HG02852 (cell line): ENCODE measurements at regions not wholly inside any gene's neighbourhood (a gene's known extent, or its start where the extent isn't known, plus 50 kb on each side); places are given as distances from the start of the nearest gene placed in this dataset.

Experiments
- ATAC-seq: cut with Tn5 transposase; IDR thresholded peaks from one replicate; pipeline ENCODE4 v1.9.1; 2021; ENCODE audit warnings: mild to moderate bottlenecking, moderate library complexity; ENCODE audit not compliant: unreplicated experiment

- ATAC-seq = no peak
Measured at GRCh38 chr2:207256476-207257207, 90.9 kb upstream of the KLF7 start.

DNA sequence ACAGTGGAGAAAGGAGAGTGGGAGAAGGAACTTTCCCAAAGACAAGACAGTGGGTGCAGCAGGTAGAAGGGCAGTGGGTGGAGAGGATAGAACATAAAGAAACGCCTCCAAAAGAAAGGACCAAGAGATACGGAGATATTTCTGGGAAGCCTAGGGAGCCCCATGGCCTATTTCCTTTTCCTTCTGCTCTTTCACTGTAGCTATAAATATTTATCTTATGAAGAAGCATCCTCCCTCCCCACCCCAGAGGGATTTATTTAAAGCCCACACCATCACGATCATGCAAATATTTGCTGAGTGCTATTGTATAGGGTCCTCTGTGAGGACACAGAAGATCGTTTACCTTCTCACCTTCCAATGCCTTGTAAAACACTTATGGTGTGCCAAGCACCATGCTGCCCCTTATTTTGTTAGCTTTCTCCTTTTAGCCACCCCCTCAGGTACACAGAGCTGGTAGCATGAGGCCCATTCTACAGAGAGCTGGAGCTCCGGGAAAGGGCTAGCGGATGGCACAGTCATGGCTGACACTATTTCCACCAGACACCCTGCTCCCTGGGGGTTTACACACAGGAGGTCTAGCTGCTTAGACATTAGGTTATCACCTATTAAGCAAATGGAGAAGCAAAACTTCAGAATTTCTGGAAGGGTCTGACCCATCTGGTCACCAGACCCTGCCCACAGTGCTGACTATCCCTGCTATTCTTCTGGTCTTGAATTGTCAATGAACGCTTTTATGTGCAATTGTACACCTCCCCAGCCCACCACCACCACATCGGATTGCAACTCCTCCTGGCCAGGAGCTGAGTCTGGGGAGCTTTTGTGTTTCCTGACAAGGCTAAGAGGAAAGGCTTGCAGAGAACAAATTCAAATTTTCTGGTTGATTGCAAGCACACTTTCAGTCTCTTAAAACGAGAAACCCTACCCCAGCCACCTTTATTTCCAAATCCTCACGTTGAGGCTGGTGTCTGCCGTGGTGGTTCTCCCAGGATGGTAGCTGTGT, 91.8 kb upstream of the KLF7 start:
- no peak for ATAC-seq

GRCh38 chr2:207258263-207258991, 92.7 kb upstream of the KLF7 start:
- no peak for ATAC-seq

DNA sequence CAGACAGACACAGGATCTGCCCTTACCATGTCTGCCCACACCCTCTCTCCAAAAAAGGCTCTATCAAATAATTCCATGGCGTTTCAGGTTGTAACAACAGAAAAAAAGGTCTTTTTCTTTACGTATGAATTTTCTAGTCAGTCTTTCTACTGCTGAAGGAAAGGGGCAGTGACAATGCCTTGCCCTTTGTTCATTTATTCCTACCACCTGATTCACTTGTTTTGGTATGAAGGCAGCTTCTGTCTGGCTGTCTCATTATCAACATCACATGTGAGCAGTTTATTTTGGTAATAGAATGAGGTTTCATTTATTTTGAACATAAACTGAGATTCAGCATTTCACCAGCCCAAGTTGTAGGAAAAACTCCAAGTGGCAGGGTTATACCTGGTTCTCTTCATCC, 94.3 kb upstream of the KLF7 start:
- ATAC-seq = no peak

DNA sequence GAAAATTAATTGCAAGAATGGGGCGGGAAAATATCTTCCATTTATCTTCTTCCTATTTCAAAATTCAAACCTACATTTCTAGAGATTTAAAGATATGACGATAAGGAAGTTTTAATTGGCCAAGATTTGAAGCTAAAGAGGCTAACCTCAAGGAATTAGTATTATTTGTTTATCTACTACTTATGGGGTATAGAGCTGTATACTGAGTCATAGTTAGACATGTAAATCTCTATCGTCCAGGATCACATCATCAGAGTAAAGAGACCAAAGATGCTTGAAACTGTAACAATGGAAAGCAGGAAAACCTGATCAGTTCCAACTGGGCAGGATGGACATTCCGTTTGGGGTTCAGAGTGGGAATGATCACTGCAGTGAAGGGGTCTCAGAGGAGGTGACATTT, 95.2 kb upstream of the KLF7 start:
- ATAC-seq = no peak

- ATAC-seq = no peak
Measured at GRCh38 chr2:207264310-207264709, 98.6 kb upstream of the KLF7 start.

GRCh38 chr2:207265332-207265731, 99.6 kb upstream of the KLF7 start:
- ATAC-seq = no peak

- no peak for ATAC-seq
Measured at GRCh38 chr2:207265869-207266268, 100.1 kb upstream of the KLF7 start.

GRCh38 chr2:207266648-207267047, 100.9 kb upstream of the KLF7 start:
- ATAC-seq = no peak

DNA sequence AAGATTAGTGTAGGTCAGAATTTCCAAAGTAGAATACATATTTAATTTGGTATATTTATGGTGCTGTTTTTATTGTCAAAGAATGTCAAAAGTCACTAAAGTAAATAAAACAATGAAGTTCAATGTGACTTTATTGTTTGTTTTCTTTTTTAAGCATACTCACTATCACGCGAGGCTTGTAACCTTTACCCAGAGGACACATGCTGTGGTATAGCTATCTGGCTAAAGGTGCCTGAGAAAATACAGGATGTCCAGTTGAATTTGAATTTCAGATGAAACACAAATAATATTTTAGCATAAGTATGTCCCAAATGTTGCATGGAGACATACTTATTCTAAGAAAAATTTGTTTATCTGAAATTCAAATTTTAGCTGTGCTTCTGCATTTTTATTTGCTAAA, 103.3 kb upstream of the KLF7 start:
- no peak for ATAC-seq

- ATAC-seq = no peak
Measured at GRCh38 chr2:207274530-207275189, 108.9 kb upstream of the KLF7 start.

GRCh38 chr2:207275779-207276178, 110.0 kb upstream of the KLF7 start:
- no peak for ATAC-seq

DNA sequence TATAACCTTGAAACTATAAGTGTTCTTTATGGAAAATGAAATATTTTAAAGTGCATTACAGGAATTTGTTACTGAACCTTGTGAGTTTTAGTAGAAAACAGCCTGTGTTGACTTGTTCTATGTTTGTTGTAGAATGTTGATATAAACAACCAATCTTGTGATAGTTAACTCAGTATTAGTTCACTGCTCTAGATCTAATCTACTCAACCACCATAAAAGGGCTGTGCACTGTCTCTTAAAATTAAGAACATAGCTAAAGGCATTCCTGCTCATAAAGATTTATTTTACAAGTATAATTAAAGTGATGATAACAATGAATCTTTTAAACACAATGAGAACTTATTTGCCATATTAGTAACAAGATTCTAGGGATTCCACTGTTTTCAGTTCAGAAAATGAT, 110.5 kb upstream of the KLF7 start:
- ATAC-seq = no peak

- no peak for ATAC-seq
Measured at GRCh38 chr2:207276858-207277257, 111.1 kb upstream of the KLF7 start.

DNA sequence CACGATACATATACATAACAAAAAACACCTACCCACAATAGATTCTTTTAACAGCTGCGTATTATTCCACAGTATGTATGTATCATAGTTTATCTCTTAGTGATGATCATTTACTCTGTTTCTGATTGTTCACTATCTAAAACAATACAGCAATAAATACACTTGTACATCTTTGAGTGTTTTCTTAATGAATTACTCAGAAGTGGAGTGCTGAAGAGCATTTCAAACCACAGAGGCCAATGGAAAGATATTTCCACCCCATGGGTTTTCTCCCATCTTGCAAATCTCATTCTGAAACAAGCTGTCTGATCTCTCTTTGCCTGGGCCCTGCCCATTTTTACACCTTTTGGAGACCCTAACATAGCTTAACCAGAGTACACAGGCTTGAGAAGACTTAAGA, 113.8 kb upstream of the KLF7 start:
- no peak for ATAC-seq

GRCh38 chr2:207281436-207281835, 115.7 kb upstream of the KLF7 start:
- no peak for ATAC-seq

- peak; percentile 36 for ATAC-seq
Measured at GRCh38 chr2:207282916-207283315, 117.2 kb upstream of the KLF7 start.

- peak; percentile 27 for ATAC-seq
Measured at GRCh38 chr2:207283356-207283755, 117.6 kb upstream of the KLF7 start.

- no peak for ATAC-seq
Measured at GRCh38 chr2:207284556-207285472, 119.1 kb upstream of the KLF7 start.

GRCh38 chr2:207285473-207285815, 119.7 kb upstream of the KLF7 start:
- ATAC-seq = no peak
